NCI-H1048 (cell line): ENCODE measurements at regions not wholly inside any gene's neighbourhood (a gene's known extent, or its start where the extent isn't known, plus 50 kb on each side); places are given as distances from the start of the nearest gene placed in this dataset.

Experiments used
- DNase-seq: peaks from one replicate; lab custom pipeline; 2025; lab: John Stamatoyannopoulos, UW

DNA sequence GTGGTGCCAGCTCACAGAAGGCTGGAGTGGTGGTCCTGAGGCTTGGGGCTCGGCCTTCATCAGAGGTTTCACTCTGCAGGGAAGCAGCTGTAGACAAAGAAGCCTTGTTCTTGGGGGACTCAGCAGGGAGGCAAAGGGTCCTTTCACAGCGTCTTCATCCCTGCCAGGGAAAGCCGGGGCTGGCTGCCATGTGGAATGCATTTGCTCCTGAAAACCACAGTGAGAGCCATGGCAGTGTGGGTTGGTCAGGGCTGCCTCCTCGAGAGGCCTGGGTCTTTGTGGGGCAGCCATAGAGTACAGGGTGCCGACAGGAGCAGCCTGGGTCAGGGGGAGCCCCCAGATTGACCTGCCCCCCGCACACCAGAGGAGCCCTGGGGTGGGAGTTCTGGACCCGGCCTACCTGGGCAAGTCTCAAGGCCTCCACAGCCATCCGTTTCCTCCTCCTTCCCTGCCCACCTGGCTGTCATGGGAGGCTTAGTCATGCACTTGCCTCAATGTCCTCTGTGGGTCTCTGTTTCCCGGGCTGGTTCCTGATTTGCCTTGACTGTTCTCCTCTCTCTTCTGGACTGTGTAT is 144.0 kb downstream of the CDC5L start:
- DNase-seq, result no peak

DNA sequence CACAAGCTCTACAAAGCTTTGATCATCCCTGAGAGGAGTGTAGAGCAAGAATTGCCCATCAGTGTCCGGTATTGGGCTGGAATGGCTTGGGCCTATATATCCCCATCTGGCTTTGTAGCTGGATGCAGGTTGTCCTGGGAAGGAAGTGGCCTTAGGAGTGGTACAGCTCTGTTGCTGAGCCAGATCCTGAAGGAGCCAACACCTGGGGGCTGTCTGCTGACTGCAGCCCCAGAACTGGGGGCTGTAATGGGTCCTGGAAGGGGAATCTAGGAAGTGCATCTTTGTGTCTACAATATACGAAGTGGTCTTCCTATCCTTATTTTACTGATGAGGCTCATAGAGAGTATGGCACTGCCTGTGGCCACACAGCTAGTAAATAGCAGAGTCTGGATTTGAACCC is 145.9 kb downstream of the CDC5L start:
- DNase-seq, result no peak

DNA sequence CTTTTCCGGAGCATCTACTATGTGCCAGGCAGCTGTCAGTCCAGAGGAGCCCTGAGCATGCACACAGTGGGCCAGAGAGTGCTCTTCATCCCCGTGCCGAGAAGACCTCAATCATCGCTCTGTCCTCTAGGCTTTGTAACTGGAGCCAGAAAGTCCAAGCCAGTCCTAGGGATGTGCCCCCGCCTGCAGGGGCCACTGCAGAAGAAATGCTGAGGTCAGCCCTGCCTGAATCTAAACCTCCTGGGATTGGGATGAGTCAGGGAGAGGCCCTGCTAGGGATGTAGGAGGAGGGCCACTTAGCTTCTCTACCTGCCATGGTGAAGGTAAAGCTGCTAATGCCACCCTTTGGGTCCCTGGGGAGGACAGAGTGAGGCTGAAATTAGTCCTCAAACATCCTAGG is 146.8 kb downstream of the CDC5L start:
- DNase-seq, result no peak

DNA sequence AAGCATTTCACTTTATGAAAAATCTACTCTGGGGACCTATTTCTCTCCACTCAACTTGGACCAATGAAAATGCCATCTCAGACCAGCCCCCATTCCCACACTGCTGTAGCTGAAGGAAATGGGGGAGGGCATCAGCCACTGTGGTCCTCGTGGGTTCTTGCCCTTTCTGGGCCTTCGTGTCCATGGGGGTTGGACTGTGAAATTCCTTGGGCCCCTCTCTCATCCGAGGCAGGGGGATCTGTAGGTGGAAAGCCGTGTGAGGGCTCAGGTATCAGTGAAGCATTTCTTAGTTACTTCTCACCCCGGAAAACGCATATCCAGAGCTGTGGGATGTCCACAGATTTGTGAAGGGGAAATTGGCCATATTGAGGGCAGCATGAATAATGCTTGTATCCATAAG is 147.9 kb downstream of the CDC5L start:
- no peak for DNase-seq

GRCh38 chr6:44535967-44536366 is 148.5 kb downstream of the CDC5L start:
- no peak for DNase-seq

DNA sequence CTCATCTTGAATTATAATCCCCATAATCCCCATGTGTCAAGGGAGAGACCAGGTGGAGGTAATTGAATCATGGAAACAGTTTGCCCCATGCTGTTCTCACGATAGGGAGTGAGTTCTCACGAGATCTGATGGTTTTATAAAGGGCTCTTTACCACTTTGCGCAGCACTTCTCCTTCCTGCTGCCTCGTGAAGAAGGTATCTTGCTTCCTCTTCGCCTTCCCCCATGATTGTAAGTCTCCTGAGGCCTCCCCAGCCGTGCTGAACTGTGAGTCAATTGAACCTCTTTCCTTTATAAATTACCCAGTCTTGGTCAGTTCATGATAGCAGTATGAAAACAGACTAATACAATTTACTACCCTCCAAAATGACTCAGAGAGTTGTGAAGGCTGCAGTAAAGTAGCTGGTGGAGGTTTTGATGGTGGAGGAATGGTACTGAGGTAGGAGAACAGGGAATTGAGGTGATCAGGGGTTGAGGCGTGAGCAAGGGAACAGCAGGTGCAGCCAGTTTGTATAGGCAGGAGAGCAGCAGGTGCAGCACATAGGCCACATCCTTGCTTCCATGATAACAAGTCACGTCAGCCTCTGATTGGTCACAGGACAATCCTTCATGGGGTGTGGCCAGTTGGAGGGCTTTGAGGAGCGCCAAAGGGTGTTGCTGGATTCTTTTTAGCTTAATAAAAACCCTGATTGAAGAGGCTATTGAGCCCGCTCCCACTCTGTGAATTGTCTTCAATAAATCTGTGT is 150.0 kb downstream of the CDC5L start:
- no peak for DNase-seq

DNA sequence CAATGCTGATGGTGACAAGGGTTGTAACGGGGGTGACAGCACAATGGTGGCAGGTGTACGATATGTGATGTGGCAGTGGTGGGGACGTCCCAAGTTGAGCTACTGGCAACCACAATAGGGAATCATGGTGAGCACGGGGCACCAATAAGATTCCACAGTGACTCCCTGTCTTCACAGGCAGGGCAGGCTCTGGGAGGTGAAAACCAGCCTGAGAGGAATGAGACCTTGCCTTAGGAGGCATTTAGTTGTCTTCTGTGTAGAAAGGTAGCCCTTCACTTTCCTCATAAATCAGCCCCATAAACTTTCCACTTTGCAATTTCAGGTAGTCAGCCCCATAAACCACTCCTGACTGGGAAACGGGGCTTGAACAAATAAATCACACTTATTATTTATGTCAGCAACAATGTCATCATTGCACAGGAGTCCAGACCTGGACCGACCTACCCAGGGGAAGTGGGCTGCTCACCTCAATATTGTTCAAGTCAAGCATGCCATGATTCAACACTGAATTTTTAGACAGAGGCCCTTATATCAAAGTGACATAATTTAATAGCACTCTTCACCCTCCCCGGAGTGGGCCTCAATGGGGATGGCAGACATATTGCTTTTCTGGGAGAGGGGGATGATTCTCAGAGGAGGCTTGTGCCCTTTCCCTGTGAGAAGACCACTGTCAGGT is 150.8 kb downstream of the CDC5L start:
- DNase-seq, result no peak

DNA sequence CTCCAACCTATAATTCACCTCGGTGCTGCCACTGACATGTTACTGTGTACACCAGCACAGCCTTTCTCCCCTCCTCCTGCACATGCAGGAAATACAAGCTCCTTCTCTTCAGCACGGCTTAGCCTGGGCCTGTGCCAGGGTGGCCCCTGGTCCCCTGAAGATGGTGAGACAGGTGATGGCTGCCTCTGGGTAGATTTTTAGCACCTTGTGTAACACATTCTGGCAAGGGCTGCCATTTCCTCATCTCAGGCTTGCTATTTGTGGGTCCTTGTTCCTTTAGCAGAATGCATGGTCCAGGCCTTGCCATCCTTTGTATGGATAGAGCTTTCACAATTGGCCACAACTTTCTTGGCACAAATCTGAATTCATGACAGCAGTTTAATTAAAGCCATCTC is 151.3 kb downstream of the CDC5L start:
- no peak for DNase-seq

GRCh38 chr6:44539701-44540355 is 152.3 kb downstream of the CDC5L start:
- DNase-seq, result no peak

DNA sequence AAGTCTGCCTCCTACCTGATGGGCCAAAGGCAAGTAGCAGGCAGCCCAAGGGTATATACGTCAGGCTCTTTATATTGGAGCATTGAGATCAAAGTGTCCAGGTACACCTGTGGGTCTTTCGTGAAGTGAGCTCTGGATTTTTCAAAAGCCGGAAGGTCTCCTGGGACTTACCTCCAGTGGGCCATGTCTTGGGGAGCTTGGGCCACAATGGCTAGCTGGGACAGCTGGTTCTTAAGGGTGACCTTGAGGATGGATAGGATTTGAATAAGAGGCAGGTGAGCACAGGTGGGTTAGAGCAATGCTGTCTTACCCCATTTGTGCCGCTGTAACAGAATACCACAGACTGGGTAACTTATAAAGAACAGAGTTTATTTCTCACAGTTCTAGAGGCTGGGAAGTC is 153.4 kb downstream of the CDC5L start:
- DNase-seq, result no peak

DNA sequence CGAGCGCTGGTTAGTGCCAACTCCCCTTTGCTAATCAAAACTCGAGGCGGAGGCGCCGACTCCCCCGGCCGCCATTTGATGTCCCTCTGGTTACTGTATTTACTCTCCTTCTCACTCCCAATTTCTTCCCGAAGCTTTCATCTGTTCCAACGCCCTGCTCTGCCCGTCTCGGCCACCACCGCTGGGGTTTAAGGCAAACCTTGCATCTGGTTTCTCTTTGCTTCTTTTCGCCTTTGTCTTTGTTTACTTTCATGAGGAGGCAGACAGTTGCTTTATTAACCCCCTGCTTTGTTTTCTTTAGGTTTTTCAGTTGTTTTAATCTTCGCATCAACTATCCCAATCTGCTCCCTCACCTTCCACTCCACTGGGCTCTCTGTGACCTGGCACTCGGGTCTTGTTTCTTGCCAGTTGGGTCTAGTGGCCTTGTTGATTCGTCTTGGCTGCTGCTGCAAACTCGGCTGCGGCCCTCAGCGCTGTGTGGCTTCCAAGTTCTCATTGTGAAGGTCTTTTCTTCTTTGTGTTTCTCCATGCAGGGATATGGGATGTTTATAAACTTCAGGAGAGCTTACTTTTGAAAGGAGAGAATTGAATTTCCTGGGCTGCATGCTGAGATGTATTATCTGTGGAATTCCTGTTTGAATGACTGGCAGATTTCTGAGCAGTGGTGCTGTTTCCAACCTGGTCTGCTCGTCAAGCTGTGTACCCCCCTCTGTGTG is 155.1 kb downstream of the CDC5L start:
- no peak for DNase-seq

DNA sequence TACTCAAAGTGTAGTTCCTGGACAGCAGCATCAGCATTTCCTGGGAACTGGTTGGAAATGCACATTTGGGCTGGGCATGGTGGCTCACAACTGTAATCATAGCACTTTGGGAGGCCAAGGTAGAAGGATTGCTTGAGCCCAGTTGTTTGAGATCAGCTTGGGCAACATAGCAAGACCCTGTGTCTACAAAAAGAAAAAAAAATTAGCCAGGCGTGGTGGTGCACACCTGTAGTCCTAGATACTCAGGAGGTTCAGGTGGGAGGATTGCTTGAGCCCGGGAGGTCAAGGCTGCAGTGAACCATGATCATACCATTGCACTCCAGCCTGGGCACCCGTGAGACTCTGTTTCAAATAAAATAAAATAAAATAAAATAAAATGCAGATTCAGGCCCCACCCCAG is 156.2 kb downstream of the CDC5L start:
- no peak for DNase-seq

- no peak for DNase-seq
These were observed 157.7 kb downstream of the CDC5L start for GRCh38 chr6:44545224-44545623.

DNA sequence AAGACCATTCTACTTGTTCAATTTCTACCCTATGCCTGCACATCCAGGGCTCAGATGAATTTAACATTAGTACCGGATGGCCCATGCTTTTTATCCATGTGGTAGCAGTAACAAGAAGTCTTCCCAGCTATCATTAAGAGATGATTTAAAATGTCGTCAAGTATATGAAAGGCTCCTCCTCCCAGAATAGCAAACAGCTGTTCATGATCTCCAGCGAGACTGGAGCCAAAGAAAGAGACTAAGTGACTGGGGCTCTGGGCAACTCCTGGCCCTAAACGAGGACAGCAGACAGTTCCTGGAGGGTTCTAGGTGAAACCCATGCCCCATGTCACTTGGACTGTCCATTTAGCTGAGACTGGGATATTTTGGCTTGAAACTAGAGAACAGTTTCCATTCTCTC is 160.8 kb downstream of the CDC5L start:
- no peak for DNase-seq

- DNase-seq, result no peak
These were observed 162.0 kb downstream of the CDC5L start for GRCh38 chr6:44549516-44549915.

DNA sequence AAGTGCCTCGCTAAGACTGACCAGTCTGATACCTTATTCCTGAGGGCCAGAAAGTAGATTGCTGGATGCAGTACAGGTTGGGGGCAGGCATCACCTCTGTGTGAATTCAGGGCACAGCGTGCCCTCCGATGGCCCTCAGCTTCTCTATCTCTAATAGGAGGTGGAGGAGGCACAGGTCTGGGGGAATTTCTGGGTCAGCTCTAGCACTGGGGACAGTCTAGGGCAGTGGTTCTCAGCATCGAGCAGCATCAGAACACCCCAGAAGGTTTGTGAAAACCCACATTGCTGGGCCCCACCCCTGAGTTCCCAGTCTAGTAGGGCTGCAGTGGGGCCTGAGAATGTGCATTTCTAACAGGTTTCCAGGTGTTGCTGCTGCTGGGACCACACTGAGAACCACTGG is 166.7 kb downstream of the CDC5L start:
- no peak for DNase-seq

DNA sequence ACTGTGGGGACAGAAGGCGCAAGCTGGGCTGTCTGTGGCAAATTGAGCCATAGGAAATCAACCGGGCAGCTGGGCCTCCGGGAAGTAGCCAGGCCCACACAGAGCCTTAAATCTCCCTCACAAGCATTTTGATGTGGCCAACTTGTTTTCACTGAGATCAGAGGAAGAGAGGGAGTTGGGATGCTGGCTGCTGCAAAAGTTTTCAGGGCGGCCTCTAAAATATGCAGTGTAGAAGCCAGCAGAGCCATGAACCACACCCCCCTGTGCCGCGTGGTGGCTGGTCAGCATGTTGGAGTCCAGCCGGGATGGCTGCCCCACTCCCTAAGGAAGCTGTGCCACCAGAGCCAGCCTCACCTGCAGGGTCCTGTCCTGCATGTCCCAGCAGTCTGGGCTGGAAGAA is 167.4 kb downstream of the CDC5L start:
- no peak for DNase-seq

DNA sequence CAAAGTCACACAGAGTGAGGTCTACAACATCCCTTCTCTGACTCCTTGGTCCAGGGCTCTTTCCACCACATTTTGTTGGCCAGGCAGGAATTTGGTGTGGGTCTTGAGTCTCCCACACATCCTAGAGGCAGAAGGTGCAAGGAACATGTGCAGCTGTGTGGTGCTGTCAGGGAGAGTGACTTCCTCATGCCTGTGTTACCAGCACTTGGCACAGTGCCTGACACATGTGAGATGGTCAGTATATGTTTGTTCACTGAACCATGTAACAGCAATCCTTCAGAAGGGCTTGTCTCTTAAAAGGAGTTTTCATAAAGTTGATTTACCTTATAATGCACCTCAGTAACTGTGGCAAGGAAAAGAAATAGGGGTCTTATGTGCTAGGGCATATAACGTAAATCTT is 168.5 kb downstream of the CDC5L start:
- DNase-seq, result no peak

DNA sequence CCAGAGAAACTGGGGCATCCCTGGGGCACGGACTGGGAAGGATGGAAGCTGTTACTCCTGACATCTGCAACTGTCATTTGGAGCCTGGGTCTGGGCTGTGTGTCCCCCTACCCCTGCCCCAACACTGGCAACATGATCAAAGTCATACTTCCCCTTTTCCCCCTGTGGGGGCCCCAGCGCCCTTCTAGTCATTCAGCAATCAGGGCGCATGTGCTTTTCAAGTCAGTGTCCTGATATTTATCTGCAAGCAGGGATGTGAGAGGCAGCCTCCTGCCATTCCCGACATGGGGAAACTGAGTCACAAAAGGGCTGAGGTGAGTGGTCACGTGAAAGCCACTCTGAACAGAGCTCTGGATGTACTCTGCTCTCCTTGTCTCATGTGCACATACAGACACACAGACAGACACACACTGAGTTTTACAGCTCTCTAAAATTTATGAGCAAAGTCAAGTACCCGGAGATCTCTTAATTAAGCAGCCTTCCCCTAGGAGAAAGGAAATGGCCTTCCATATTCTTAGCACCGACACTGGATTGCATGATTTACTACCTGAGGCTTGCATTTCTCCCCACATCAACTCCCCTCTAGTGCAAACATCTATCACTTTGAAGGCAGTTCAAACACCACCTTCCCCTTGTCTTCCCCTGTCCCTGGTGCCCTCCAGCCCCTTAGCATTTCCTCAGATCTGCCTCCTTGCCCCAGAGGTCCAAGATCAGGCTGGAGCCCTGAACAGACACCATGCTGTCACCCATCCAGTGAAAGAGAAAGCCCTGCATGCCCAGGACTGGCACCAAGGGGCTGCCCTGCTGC is 170.7 kb downstream of the CDC5L start:
- no peak for DNase-seq

DNA sequence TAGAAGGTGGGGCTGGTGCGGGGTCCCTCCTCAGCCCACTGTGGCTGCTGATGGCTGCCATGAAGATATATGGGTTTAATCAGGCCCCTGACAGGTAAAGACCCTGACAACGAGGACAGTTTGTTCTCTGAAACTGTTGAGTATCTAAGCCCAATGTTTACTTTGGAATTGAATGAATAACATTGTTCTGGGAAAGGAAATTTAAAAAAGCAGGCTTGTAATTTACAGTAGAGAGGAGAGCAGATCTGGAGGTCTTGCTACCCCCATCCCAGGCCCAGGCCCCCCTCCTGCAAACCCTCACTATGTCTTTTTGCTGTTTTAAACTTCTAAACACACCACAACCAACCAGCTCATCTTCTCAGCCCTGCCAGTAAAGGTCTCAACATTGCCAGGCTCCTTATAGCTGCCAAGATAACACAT is 171.3 kb downstream of the CDC5L start:
- no peak for DNase-seq

GRCh38 chr6:44559486-44560270 is 172.2 kb downstream of the CDC5L start:
- no peak for DNase-seq
